Endothelial cell (in vitro differentiated cells): ENCODE measurements at regions not wholly inside any gene's neighbourhood (a gene's known extent, or its start where the extent isn't known, plus 50 kb on each side); places are given as distances from the start of the nearest gene placed in this dataset.

Source experiments
- DNase-seq: peaks from one replicate; pipeline ENCODE4 v3.0.0; 2021; ENCODE audit warnings: low spot score
- H3K27ac Mint-ChIP-seq: one replicate; pipeline ENCODE4 v1.8.0; 2021; ENCODE audit warnings: mixed read lengths, inconsistent platforms; ENCODE audit not compliant: unreplicated experiment
- H3K27me3 Mint-ChIP-seq: one replicate; pipeline ENCODE4 v1.8.0; 2021; ENCODE audit warnings: mild to moderate bottlenecking, moderate library complexity, mixed read lengths, inconsistent platforms; ENCODE audit not compliant: unreplicated experiment
- H3K36me3 Mint-ChIP-seq: one replicate; pipeline ENCODE4 v1.8.0; 2021; ENCODE audit warnings: mild to moderate bottlenecking, low read depth, mixed read lengths, inconsistent platforms; ENCODE audit not compliant: unreplicated experiment
- H3K4me1 Mint-ChIP-seq: one replicate; pipeline ENCODE4 v1.8.0; 2021; ENCODE audit warnings: mild to moderate bottlenecking, mixed read lengths, inconsistent platforms; ENCODE audit not compliant: unreplicated experiment
- H3K4me3 Mint-ChIP-seq: one replicate; pipeline ENCODE4 v1.8.0; 2021; ENCODE audit warnings: mild to moderate bottlenecking, mixed read lengths, inconsistent platforms; ENCODE audit not compliant: unreplicated experiment
- H3K9me3 Mint-ChIP-seq: one replicate; pipeline ENCODE4 v1.8.0; 2021; ENCODE audit warnings: mixed read lengths, inconsistent platforms; ENCODE audit not compliant: unreplicated experiment
- TF ChIP-seq, protein P1 (sequence below): fragments of 200-600 bp; sonication (generic); IDR thresholded peaks from one replicate; pipeline ENCODE4 v1.5.0; 2021; ENCODE audit warnings: antibody characterized with exemption; ENCODE audit not compliant: unreplicated experiment

DNA sequence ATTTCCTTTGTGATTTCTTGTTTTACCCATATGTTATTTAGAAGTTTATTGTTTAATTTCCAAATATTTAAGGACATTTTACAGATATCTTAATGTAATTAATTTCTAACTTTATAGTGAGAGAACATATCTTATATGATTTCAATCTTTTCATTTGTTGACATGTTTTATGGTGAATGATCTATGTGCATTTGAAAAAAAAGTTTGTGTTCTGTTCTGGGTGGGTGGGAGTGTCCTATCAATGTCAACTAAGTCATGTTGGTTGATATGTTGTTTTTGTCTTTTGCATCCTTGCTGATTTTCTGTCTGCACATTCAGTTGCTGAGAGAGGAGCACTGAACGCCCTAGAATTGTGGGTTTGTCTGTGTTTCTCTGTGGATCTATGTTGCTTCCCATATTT lies 50.3 kb upstream of the CBFA2T3 start:
- no peaks in the 10 kb centered on the region for H3K36me3 Mint-ChIP-seq
- H3K27me3 Mint-ChIP-seq: peaks cover 2% of the 10 kb centered on the region
- no peaks in the 10 kb centered on the region for H3K4me1 Mint-ChIP-seq
- no peak overlapping the region for H3K27ac Mint-ChIP-seq
- TF ChIP-seq, protein P1, sequence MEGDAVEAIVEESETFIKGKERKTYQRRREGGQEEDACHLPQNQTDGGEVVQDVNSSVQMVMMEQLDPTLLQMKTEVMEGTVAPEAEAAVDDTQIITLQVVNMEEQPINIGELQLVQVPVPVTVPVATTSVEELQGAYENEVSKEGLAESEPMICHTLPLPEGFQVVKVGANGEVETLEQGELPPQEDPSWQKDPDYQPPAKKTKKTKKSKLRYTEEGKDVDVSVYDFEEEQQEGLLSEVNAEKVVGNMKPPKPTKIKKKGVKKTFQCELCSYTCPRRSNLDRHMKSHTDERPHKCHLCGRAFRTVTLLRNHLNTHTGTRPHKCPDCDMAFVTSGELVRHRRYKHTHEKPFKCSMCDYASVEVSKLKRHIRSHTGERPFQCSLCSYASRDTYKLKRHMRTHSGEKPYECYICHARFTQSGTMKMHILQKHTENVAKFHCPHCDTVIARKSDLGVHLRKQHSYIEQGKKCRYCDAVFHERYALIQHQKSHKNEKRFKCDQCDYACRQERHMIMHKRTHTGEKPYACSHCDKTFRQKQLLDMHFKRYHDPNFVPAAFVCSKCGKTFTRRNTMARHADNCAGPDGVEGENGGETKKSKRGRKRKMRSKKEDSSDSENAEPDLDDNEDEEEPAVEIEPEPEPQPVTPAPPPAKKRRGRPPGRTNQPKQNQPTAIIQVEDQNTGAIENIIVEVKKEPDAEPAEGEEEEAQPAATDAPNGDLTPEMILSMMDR: no peak
- DNase-seq: no peak
- no peak overlapping the region for H3K4me3 Mint-ChIP-seq
- peaks cover 7% of the 10 kb centered on the region for H3K9me3 Mint-ChIP-seq

GRCh38 chr16:89031715-89032659 lies 55.0 kb upstream of the CBFA2T3 start:
- no peak overlapping the region for H3K4me3 Mint-ChIP-seq
- TF ChIP-seq, protein P1: no peak
- H3K4me1 Mint-ChIP-seq: no peaks in the 10 kb centered on the region
- no peak for DNase-seq
- no peak overlapping the region for H3K27ac Mint-ChIP-seq
- peaks cover 3% of the 10 kb centered on the region for H3K36me3 Mint-ChIP-seq
- peaks cover 4% of the 10 kb centered on the region for H3K27me3 Mint-ChIP-seq
- no peaks in the 10 kb centered on the region for H3K9me3 Mint-ChIP-seq

DNA sequence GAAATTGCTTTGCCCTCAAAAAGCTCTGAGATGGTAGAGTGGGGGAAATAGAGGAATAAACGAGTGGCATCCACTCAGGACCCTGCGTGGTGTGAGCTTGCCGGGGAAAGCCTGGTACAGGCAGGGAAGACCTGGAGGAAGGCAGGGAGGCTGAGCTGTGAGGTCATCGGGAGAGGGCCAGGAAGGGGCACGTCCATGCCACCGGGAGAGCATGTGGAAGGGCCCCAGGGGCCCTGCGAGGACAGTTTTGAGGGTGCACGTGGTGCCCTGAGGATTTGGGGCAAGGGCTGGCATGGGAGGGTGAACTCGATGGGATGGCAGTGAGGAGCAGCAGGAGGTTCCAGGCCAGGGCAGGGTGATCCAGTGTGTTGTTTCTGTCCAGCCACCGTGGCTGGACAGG lies 56.3 kb upstream of the CBFA2T3 start:
- H3K36me3 Mint-ChIP-seq: peaks cover 3% of the 10 kb centered on the region
- no peak overlapping the region for H3K27ac Mint-ChIP-seq
- no peak overlapping the region for H3K4me3 Mint-ChIP-seq
- TF ChIP-seq, protein P1: no peak
- H3K27me3 Mint-ChIP-seq: peaks cover 6% of the 10 kb centered on the region
- no peak for DNase-seq
- no peaks in the 10 kb centered on the region for H3K9me3 Mint-ChIP-seq
- no peaks in the 10 kb centered on the region for H3K4me1 Mint-ChIP-seq

GRCh38 chr16:89033796-89034572 lies 57.0 kb upstream of the CBFA2T3 start:
- H3K36me3 Mint-ChIP-seq: peaks cover 3% of the 10 kb centered on the region
- TF ChIP-seq, protein P1: no peak
- H3K9me3 Mint-ChIP-seq: no peaks in the 10 kb centered on the region
- no peak overlapping the region for H3K4me3 Mint-ChIP-seq
- no peaks in the 10 kb centered on the region for H3K4me1 Mint-ChIP-seq
- DNase-seq: no peak
- no peak overlapping the region for H3K27ac Mint-ChIP-seq
- H3K27me3 Mint-ChIP-seq: peaks cover 6% of the 10 kb centered on the region
